Tibial nerve (tissue), 4 donors: ENCODE measurements at regions not wholly inside any gene's neighbourhood (a gene's known extent, or its start where the extent isn't known, plus 50 kb on each side); places are given as distances from the start of the nearest gene placed in this dataset.

ENCODE experiments used
- DNase-seq, 2 donors: peaks; one replicate each; pipeline ENCODE4 v3.0.0-alpha.2; 2019; ENCODE audit warnings: low spot score in 2 of 2
- H3K27ac ChIP-seq, 4 donors: fragments of 200-600 bp; sonication (generic) in 3 of 4; one replicate each; pipeline ENCODE4 v1.5.1; 2017 to 2019; ENCODE audit warnings: mild to moderate bottlenecking in 1 of 4
- H3K27me3 ChIP-seq, 2 donors: fragments of 200-600 bp; sonication (generic) in 1 of 2; one replicate each; pipeline versions ENCODE4 v1.5.1 to v1.6.0; 2017 to 2019
- H3K36me3 ChIP-seq, 3 donors: fragments of 200-600 bp; sonication (generic); one replicate each; pipeline ENCODE4 v1.5.1; 2018 to 2019
- H3K4me1 ChIP-seq, 4 donors: fragments of 200-600 bp; sonication (generic) in 3 of 4; one replicate each; pipeline ENCODE4 v1.5.1; 2017 to 2019
- H3K4me3 ChIP-seq, 4 donors: fragments of 200-600 bp; sonication (generic) in 3 of 4; one replicate each; pipeline ENCODE4 v1.5.1; 2017 to 2019; ENCODE audit warnings: mild to moderate bottlenecking in 1 of 4, moderate library complexity in 1 of 4
- H3K9me3 ChIP-seq, 4 donors: fragments of 200-600 bp; sonication (generic) in 3 of 4; one replicate each; pipeline ENCODE4 v1.5.1; 2017 to 2019
- EP300 ChIP-seq, 2 donors: sonication (generic); formaldehyde crosslinking; IDR thresholded peaks; one replicate each; pipeline ENCODE4 v1.6.1; 2017; ENCODE audit warnings: antibody characterized with exemption in 2 of 2, mild to moderate bottlenecking in 1 of 2
- POLR2A ChIP-seq, 2 donors: fragments of 450-650 bp; IDR thresholded peaks; one replicate each; pipeline ENCODE4 v1.6.1; 2017; ENCODE audit warnings: antibody characterized with exemption in 2 of 2, mild to moderate bottlenecking in 2 of 2, moderate library complexity in 2 of 2
- WGBS, 2 donors: methylation state at CpG; one replicate each; pipeline ENCODE4 v1.1.5; 2018; 5-methylcytosine and 5-hydroxymethylcytosine counted together
- TF ChIP-seq, protein P1 (sequence below), 5 experiments: fragments of 200-600 bp in 3 of 5; fragments of 450-650 bp in 2 of 5; sonication (generic) in 3 of 5; IDR thresholded peaks; one replicate each; pipeline ENCODE4 v1.5.1; 2016 to 2019; ENCODE audit warnings: antibody characterized with exemption in 5 of 5, mild to moderate bottlenecking in 3 of 5, moderate library complexity in 2 of 5

DNA sequence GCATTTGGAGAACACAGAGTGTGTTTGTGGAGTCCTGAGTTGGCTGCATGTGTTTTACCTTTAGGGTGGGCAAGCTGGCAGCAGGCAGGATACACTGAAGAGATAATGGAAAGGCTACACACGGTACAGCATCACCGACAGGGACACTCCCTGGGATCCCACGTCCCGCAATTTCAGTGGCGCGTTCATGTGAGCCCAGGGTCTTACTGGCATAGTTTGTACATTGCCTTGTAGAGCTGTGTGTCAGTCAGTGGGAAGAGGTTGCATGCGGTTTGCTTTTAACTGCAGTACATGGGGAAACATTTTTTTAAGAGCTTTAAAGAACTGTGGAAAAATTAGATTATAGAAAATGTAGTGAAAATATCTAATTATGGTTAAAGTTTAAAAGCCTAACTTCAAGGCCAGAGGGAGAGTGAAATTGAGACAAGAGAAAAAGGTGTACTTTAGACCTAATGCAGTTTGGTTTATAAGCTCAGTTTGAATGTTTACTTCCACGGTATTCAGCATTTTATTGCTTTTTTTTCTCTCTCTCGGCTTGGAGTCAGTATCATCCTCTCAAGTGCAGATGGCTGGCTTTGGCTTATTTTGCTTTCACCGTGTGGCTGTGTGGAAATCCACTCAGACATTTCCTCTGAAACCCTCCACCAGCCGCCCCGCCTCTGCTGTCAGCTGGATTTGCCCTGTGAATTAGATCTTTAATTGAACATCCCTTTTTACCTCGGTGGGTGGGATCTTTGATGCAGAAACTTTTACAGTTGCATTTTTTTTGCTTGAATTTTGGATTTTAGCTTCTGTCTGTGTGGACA is 364.2 kb upstream of the COBL start:
- H3K4me1 ChIP-seq, result no peaks in the 10 kb centered on the region
- WGBS, 2 donors, result 66 to 69% methylated on average over 13 of the region's 13 CpGs
- H3K27me3 ChIP-seq, result no peaks in the 10 kb centered on the region
- no peak overlapping the region for H3K27ac ChIP-seq
- H3K9me3 ChIP-seq, result peaks cover 0 to under 1% (median 0%) of the 10 kb centered on the region in 4 donors
- H3K36me3 ChIP-seq, result no peaks in the 10 kb centered on the region
- no peak for DNase-seq
- TF ChIP-seq, protein P1, sequence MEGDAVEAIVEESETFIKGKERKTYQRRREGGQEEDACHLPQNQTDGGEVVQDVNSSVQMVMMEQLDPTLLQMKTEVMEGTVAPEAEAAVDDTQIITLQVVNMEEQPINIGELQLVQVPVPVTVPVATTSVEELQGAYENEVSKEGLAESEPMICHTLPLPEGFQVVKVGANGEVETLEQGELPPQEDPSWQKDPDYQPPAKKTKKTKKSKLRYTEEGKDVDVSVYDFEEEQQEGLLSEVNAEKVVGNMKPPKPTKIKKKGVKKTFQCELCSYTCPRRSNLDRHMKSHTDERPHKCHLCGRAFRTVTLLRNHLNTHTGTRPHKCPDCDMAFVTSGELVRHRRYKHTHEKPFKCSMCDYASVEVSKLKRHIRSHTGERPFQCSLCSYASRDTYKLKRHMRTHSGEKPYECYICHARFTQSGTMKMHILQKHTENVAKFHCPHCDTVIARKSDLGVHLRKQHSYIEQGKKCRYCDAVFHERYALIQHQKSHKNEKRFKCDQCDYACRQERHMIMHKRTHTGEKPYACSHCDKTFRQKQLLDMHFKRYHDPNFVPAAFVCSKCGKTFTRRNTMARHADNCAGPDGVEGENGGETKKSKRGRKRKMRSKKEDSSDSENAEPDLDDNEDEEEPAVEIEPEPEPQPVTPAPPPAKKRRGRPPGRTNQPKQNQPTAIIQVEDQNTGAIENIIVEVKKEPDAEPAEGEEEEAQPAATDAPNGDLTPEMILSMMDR (IDR thresholded peaks at IDR 0.05), result no peak
- no peak for TF ChIP-seq POLR2A (IDR thresholded peaks at IDR 0.05)
- no peak for TF ChIP-seq EP300 (IDR thresholded peaks at IDR 0.05)
- no peak overlapping the region for H3K4me3 ChIP-seq

DNA sequence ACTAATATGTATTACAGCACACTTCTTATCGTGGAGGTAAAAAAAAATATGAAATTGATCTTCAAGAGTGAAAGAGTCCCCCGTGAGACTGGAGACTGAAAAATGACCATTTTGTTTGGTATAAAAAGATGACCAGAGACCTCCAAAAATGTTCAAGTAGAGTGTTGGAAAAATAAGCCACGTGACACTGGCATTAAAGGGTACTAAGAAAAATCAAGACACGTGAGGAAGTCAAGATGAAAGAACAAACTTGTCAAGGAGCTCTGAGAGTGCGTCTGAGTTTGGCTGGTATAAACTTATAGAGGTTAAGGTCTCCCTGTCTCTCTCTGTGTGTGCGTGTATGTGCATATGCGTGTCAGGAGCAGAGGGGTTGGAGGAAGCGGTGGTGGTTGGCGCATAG is 362.7 kb upstream of the COBL start:
- DNase-seq, result no peak
- TF ChIP-seq, protein P1 (IDR thresholded peaks at IDR 0.05), result no peak
- TF ChIP-seq EP300 (IDR thresholded peaks at IDR 0.05), result no peak
- TF ChIP-seq POLR2A (IDR thresholded peaks at IDR 0.05), result no peak
- WGBS, 2 donors, result 79 to 83% methylated on average over 9 of the region's 9 CpGs
- Histone ChIP-seq H3K9me3 (peaks cover 0 to 5% (median 0%) of the 10 kb centered on the region in 4 donors), H3K27ac (no peak overlapping the region), H3K4me1 (no peaks in the 10 kb centered on the region), H3K4me3 (no peak overlapping the region), H3K27me3 (no peaks in the 10 kb centered on the region), H3K36me3 (no peaks in the 10 kb centered on the region)

DNA sequence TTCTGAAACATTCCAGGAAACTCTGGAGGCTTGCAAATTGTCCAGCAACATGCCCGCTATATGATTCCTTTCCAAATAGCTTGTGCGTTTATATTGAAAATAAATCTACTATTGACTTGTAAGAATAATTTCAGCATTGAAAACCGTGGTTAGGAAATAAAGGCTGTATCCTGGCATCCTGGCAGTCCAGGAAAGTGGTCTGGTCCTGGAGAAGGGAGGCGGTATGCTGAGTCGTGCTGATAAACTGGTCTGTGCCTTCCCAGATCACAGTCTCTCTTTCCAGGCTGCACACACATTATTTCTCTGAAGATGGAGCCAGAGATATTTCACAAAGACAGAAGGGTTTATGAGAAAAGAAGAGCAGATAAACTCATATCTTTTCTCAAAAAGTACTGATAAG is 350.1 kb upstream of the COBL start:
- no peak for TF ChIP-seq POLR2A (IDR thresholded peaks at IDR 0.05)
- TF ChIP-seq, protein P1 (IDR thresholded peaks at IDR 0.05), result no peak
- TF ChIP-seq EP300 (IDR thresholded peaks at IDR 0.05), result no peak
- H3K36me3 ChIP-seq, result no peaks in the 10 kb centered on the region
- H3K9me3 ChIP-seq, result no peaks in the 10 kb centered on the region
- H3K4me1 ChIP-seq, result no peaks in the 10 kb centered on the region
- H3K27ac ChIP-seq, result no peak overlapping the region
- no peak overlapping the region for H3K4me3 ChIP-seq
- WGBS, 2 donors, result 50 to 59% methylated on average over 5 of the region's 5 CpGs
- no peaks in the 10 kb centered on the region for H3K27me3 ChIP-seq
- no peak for DNase-seq

DNA sequence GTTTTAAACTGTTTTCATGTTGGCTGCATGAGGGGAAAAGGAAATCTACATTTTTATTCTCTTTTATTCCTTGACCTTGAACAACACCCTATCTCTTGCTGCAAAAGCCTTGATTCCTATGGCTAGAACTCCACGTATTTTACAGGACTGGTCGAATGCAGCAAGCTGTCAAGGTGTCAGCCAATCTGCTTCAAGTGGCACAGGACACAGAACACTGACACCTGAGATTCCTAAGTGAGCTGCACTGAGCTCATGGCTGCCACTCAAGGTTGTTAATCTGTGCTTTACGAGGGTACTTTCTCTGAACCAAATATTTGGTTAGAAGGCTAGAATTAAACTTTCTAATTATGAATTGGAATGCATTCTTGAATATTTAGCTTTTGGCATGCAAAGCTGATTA is 349.7 kb upstream of the COBL start:
- Histone ChIP-seq H3K9me3 (no peaks in the 10 kb centered on the region), H3K4me3 (no peak overlapping the region), H3K27ac (no peak overlapping the region), H3K4me1 (no peaks in the 10 kb centered on the region), H3K36me3 (no peaks in the 10 kb centered on the region), H3K27me3 (no peaks in the 10 kb centered on the region)
- TF ChIP-seq, protein P1 (IDR thresholded peaks at IDR 0.05), result no peak
- TF ChIP-seq EP300 (IDR thresholded peaks at IDR 0.05), result no peak
- no peak for DNase-seq
- 47 to 62% methylated on average over 3 of the region's 3 CpGs for WGBS, 2 donors

DNA sequence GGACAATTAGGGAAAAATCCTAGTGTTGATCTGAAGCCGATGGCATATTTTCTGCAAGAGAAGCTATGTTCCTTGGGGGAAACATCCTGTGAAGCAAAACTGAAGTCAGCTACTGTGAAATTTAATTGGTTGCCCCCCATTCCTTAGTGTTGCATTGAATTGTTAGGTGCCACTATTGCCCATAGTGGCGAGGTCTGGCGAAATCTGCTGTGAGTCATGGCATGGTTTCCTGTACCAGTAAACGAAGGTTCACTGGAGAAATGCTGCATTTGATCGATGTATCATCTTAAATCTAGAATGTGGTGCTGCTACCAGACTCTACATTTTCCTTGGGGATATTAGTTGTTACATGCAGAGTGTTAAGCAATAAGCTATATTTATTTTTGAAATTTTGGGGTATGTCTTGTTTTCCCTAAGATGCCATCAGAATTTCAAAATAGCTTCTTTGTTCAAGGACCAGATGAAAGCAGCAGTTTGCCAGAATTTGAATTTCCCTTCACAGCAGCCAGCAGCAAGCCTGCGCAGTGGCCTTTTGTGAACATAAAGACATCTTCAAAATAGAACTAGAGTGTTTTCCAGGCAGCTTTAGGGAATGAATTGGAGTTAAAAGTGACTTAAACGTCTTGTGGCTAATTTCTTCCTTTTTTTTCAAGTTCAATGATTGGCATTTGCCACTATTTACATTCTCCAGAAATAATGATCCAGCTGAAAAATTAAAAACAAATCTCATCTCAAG is 348.6 kb upstream of the COBL start:
- DNase-seq, result no peak
- Histone ChIP-seq H3K4me3 (no peak overlapping the region), H3K27ac (no peak overlapping the region), H3K9me3 (no peaks in the 10 kb centered on the region), H3K36me3 (no peaks in the 10 kb centered on the region), H3K4me1 (no peaks in the 10 kb centered on the region), H3K27me3 (no peaks in the 10 kb centered on the region)
- TF ChIP-seq EP300 (IDR thresholded peaks at IDR 0.05) (no peak), POLR2A (IDR thresholded peaks at IDR 0.05) (no peak)
- TF ChIP-seq, protein P1 (IDR thresholded peaks at IDR 0.05), result no peak
- 55 to 60% methylated on average over 7 of the region's 7 CpGs for WGBS, 2 donors
